Activated CD4-positive, alpha-beta T cell treated with anti-CD3 and anti-CD28 coated beads, Interleukin-2, Interleukin-6, amounts not matched to agents 100 ng/mL and 50 ng/mL, durations not matched to agents 16 hours and 8 hours (primary cell): ENCODE measurements at regions not wholly inside any gene's neighbourhood (a gene's known extent, or its start where the extent isn't known, plus 50 kb on each side); places are given as distances from the start of the nearest gene placed in this dataset.

Experiments used
- DNase-seq: peaks from one replicate; pipeline ENCODE4 v3.0.0-alpha.2; 2020

DNA sequence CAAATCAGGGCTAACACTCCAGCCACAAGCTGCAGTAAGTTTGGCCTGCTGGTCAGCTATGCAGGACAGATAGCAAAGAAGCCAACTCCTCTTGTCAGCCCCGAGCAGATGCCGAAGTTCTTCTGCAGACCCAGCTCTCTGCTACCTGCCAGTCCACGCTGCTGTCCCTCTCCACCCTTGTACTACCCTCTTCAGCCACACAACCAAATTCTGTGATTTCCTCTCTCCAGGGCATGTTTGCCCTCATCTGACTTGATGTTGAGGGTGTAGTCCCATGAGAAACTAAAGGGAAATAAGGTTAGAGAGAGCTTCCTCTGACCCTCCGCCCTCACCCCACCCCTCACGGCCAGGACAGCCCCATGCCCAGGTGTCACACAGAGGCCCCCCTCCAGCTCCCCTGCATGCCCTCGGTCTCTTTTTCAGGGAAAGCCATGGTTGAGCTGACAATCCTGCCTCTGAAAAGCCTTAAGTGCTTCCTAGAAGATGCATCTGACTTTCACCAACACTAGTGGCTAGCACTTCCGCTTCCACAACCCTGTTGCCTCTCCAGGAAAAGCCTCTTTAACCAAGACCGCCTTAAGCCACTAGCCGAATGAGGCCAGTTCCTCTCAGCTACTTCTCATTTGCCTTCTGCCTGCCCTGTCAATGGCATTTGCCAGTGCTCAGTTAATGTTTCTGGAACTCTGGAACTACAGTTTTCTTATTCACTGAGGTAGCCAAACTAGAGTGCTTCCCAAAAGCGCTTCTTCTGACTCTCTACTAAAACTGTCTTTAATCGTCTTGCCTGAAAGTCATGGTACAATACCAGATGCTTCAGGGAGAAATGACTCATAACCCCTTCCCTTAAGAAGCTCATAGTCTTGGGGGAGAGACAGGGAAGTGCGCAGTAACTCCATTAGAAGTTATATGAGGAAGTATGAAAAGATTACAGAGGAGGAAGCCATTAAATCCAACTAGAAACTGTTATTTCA, 300.4 kb upstream of the STT3B start:
- DNase-seq = no peak

DNA sequence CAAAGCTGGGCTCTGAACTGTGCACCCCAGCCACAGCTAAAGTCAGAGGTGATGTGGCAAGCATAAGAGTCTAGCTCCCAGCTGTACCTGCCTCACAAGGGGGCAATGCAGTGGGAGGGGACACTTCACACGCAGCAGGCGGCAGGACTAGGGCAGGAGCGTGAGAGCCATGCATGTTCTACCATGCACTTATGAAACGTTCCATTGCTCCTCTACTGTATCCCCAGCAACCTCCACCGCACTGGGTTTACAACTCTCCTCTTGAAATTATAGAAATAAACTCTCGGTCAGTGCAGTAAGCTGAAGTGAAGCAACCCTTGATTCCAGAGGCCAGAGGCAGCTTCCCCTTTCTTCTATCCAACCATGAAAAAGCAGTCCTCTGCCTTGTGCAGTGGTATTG, 298.6 kb upstream of the STT3B start:
- no peak for DNase-seq

DNA sequence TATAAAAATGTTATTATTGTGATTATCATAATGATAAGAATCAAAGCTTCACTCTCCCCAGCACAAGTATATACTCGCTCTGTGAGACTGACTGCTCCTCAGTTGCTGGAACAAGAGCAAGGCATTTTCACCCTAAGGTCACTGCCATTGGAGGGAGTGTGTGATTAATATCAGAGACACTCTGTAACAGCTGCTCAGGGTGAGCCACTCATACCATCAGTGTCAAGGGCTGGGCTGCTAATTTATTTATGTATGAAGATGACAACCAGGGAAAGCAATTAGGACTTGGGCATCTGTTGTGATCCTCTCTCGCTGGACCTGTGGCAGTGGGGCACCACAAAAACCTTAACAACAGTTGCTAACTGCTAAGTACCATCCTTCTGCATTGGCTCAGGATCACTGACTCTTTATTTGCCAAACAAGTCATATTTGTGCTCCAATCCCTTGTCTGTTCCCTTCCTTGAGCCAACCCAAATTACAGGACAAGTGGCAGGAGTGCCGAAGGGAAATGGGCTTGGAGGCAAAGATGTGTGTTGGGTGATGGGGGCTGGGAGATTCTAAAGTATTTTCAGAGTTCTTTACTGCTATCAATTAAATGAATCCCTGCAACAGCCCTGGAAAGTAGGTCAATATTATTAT, 297.5 kb upstream of the STT3B start:
- DNase-seq = no peak

DNA sequence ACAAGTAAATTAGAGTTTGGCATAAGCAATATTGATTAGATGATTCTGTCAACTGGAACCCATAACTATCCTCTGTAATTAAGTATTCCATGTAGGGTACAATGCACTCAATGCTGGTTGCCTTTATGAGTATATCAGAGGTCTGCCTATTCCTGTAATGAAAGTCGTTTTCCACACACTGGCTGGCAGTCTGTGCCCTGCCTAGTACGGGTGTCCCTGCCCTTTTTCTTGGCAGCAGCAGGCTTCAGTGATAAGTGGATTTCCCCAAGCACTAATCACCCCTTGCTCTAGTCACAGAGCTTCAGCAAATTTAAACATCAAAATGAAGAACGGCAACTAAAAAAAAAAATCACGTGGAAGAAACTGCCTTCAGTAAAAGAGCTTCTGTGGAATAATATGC, 294.8 kb upstream of the STT3B start:
- DNase-seq = no peak

DNA sequence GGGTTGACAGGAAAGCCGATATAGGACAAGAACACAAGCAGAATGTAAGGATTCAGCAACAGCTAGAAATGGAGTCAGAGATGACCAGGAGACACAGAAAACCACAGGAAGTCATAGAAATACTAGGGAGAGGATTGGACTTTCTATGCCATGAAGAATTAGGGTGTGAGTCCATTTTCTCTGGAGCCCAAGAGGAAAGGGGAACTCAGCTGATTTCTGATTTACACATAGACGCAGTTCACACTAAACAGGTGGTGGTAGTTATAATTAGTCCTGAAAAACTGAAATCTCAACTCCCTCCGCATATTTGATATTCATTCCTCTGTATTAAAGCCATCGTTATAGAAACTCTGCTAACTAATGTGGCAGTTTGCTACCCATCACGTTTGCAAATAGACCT, 292.7 kb upstream of the STT3B start:
- no peak for DNase-seq

- no peak for DNase-seq
Observed at GRCh38 chr3:31240466-31240865, 292.3 kb upstream of the STT3B start.

GRCh38 chr3:31240874-31241273, 291.9 kb upstream of the STT3B start:
- no peak for DNase-seq

- no peak for DNase-seq
Observed at GRCh38 chr3:31241533-31241932, 291.2 kb upstream of the STT3B start.

GRCh38 chr3:31242026-31242960, 290.4 kb upstream of the STT3B start:
- peak; percentile 34 for DNase-seq

DNA sequence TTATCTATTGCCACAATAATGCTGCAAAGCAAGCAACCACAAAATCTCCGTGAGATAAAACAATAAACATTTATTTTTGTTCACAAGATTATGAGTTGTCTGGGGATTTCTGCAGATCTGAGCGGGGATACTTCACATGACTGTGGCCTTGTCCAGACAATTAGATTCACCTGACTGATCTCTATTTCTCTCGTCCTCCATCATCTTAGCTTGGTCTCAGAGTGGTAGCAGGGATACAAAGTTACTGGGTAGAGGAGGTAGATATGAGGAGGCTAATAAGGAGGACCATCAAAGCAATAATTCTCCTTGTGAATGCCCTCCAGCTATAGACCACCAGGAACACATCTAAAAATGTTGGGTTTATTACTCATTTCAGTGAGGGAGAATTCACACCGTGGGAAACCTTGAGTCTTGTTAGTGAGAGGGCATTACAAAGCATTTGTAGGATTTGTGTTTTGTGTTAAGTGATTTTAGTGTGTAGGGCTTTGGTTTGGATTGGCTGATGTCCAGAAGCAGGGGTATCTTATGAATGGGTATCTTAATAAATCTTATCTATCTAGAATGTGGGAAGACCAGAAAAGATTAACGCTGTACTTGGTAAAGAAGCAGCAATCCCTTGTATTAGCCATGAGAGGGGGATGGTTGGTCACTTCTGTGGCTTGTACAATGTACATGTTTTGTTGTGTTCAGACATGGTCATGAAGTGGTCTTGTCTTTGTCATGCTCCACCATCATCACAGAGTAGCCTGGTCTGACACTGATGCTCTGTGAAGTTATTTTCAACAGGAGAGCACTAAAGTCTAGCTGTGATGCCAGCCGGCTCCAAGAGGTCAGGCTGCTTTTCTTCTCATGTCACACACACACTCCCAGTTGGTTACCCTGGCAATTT, 287.6 kb upstream of the STT3B start:
- no peak for DNase-seq

- DNase-seq = no peak
Observed at GRCh38 chr3:31246293-31247062, 286.2 kb upstream of the STT3B start.

GRCh38 chr3:31247063-31247447, 285.7 kb upstream of the STT3B start:
- DNase-seq = no peak

- peak; percentile 66 for DNase-seq
Observed at GRCh38 chr3:31247850-31248562, 284.7 kb upstream of the STT3B start.

DNA sequence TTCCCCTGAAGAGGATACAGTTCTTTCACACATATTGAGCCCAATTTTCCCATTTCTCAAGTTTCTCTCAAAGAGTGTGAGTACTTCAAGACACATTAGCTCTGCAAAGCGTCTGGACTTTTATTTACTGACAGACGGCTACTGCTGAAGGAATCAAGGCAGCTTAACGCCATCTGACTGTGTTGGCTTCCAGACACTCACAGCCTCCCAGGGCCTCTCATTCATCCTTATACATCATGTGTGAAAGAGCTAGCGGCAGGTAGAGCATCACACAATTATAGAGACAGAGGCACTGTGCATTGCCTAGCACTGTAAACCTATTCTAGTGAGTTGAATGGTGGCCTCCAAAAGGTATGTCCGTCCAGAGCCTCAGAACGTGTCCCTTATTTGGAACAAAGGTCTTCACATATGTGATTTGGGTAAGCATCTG, 284.1 kb upstream of the STT3B start:
- DNase-seq = no peak

DNA sequence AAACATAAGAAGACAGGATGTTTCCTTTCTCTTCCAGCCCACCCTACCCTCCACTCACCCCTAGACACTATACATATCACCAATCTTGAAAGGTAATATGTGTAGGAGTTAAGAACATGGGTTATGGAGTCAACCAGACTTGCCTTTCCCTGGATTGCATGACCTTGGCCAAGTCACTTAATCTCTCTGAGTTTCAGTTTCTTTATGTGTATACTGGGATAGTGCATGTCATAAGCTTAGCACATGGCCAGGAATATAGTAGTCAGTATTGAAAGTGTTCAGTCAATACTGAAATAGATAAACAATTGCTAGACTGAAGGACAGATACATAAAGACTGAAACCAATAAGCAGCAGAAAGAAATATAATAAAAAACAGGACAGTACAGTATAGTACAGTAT, 283.2 kb upstream of the STT3B start:
- DNase-seq = peak; percentile 62

GRCh38 chr3:31250116-31250777, 282.5 kb upstream of the STT3B start:
- DNase-seq = peak; percentile 53

GRCh38 chr3:31251083-31251482, 281.6 kb upstream of the STT3B start:
- DNase-seq = peak; percentile 72

GRCh38 chr3:31252216-31253185, 280.2 kb upstream of the STT3B start:
- peak; percentile 89 for DNase-seq

- peak; percentile 72 for DNase-seq
Observed at GRCh38 chr3:31253782-31254181, 278.9 kb upstream of the STT3B start.
